Muscle of back (tissue), 3 donors: ENCODE measurements at regions not wholly inside any gene's neighbourhood (a gene's known extent, or its start where the extent isn't known, plus 50 kb on each side); places are given as distances from the start of the nearest gene placed in this dataset.

Experiments used
- DNase-seq, 3 donors: peaks; one replicate each; pipeline versions ENCODE4 v3.0.0 to v3.0.0-alpha.2; 2013

DNA sequence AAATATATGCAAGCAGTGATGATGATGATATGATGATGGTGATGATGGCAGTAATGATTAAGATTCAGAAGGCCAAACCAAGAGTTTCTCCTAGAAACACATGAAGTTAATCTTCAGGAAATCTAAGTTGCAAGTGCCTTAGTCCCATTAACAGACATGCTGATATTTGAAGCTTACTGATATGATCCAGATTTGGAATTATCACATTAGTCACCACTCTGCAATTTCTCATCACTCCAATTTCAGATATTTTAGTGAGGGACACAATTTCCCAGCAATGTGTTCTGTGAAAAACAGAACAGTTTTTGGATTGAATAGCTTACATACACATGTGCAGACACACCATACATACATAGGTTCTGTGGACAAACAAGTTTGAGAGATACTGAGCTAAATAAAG is 411.4 kb upstream of the FAT3 start:
- DNase-seq, result no peak

DNA sequence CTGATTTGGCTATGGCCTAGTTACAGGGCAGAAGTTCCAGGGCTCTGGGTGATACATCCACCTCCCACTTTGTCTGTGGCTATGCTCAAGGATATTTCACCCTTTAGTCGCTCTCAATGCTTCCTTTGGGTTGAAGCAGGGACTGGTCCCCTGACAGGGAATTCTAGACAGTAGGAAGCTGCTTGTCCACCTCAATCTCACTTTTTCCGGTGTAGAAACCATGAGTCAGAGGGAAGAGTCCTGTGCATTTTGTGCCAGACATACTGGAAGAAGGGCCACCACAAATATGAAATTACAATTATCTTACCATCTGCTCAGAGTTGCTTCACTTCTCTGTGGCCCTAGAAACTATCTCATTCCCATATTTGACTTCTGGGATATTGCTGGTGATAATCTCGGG is 413.7 kb upstream of the FAT3 start:
- DNase-seq, result no peak

DNA sequence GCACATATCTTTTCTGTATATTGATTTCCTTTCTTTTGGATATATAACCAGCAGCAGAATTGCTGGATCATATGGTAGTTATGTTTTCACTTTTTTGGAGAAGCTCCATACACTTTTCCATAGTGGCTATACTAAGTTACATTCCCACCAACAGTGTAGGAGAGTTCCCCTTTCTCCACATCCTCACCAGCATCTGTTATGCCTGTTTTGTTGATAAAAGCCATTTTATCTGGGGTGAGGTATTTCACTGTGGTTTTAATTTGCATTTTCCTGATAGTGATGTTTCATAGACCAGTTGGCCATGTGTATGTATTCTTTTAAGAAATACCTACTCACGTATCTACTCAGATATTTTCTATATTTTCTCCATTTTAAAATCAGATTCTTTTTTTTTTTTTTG is 419.3 kb upstream of the FAT3 start:
- no peak for DNase-seq

DNA sequence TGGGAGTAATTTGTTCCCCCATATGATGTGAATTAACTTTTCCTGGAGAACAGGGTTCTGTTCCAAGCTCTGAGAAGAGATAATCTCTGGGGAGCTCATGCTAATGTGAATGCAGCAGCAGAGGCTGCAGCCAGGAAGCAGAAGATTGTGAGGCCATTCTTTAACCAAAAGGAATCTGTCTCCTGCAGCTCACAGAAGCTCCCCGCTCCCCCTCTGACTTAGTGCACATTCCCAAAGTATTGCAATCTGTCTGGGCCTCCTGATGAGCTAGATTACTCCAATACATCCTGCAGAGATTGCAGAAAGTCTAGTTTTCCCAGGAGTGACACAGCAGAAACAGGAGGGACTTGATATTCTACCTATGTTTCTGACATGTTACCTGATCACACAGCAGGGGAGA is 420.6 kb upstream of the FAT3 start:
- DNase-seq, result peak; percentile 57 to 85 (median 69)

DNA sequence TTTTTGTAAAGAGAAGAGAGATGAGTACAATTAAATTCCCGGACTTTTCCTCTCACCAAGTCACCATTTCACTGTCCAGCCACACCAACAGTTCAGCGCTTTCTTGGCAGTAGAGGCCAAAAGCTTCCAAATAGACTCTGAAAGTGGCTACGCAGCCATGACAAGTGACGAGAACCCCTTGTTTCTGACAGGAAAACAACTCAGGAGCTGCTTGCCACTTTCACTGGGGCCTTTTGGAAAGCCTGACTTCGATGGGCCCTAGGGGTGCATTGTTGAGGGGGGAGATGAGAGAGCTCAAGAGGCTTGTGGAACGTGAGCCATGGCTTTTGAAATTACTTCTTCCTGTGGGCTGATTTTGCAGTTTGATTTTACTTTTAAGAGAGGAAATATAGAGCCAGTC is 422.1 kb upstream of the FAT3 start:
- DNase-seq, result no peak

DNA sequence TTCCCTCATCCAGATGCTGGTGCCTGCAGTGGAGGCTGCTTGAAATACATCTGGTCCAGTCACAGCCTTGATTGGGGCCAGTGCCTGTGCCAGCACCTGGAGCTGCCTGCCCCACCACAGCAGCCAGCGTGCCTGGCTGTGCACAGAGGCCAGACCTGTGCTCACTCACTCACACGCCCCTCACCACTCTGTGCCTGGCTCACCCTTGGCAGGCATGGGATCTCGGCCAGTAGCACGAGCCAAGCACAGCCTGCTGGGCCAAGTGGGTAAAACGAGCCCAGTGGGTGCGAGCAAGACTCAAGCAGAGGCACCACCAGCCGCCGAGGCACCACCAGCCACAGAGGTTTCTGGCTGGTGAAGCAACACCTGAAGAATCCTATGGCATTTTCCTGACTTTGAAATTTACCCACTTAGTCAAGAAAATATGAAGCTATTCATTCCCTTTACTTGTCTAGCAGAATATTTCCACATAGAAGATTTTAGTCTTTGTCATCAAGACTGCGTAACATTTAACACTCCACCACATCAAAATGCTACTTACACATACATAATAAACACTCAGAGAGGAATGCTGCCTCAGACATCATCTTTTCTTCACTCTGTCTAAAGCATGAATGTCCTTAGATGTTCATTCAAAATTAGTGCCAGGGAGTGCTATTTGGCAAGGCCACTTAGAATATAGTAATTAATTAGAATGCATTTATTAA is 424.3 kb upstream of the FAT3 start:
- no peak for DNase-seq

DNA sequence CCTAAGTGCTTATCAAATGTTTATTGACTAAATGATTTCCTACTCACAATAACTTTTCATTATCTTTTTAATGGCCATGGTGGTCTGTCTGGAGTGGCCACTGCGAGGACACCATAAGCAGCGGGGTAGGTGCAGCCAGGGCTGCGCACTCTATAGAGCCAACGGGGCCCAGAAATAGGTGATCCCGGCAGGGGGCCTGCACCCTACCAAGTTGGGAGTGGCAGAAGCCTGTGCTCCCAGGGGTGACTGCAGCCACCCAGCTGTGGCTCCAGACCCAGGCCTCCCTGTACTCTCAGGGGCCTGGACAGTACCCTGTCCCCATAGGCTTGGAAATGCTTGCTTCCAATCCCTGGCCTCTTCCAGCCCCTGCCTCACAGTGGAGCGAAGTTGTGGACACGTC is 426.4 kb upstream of the FAT3 start:
- no peak for DNase-seq

DNA sequence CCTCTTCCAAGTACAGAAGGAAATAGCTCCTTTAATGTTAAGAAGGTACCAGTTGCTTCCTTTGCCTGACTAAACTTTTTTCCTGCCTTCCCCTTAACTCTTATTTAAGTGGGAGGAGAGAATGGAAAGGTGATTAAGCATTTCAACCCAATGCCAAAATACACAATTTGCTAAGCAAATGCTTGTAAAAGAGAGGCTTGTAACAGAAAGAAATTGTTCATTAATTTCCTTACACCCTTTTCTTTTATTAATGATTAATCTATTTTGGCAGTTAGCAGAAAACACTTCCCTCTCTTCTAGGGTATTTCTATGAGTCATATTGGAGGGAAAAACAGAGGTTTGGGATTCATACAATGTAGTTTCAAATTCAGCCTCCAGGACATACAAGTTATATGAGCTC is 427.6 kb upstream of the FAT3 start:
- no peak for DNase-seq

DNA sequence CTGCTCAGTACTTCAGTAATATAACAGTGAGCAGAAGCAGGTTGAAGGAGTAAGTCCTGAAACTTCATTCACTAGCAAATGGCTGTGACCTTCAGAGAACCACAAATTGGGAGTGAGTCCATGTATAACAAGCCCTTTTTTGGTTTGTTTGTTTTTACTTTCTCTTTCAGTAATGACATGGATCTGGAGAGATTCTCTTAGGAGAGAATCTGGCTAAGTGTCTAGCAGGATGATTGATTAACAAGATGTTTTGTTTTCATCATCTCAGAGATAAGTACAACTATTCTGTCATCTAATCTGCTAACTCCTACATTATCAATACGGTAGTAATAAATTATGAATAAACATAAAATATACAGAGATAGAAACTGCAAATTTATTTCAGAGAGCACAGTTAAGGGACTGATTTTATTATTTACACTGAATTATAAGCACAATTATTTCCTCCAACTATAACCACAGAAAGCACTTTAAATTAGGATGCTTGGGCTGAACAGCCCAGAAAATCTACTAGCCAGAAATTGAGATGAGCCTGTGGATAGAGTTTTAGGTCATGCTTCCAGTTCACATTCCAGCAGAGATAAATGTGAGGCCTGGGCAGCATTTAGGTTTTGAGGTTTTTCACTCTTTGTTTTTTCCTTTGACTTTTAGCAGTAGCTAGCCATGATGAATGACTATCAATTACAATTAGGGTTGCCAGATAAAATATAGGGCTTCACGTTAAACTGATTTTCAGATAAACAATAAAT is 429.3 kb upstream of the FAT3 start:
- peak in 1 of 3 donors; percentile 44 for DNase-seq

DNA sequence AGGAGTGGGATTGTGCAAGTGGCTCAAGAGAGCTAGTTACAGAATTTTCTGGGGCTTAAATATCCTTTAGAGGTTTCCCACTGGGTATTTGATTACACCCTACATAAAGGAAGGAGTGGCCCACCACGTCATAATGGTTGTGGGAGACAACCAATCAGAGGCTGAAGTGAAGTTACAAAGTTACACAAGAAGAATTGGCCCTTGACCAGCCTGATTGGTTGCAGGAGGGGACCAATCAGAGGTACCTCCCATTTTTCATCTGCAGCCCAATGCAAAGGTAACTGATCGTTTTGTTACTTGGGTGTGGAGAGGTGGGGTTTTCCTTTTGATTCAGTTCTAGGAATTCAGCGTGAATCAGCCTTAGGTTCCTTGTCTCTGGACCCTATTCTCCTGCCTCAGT is 430.5 kb upstream of the FAT3 start:
- no peak for DNase-seq

DNA sequence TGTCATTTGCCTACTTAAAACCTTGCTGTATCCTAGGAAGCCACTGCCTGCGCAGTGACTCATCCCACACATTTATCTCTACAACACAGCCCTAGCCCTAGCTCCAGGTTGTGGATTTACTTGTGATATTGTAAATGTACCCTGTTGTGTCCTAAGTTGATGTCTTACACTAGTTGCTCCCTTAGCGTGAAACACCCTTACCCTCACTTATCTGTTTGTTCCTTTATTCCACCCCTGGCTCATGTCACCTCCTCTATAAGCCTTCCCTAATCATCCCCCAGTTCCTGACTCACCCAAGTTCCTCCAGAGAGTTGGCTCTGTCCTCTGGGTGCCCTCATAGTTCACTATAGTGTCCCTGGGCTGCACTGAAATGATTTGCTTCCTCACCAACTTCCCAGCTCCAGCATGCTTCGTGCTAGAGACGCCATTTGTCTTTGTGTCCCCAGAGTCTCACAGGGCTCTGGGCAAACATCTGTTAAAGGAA is 431.8 kb upstream of the FAT3 start:
- no peak for DNase-seq

DNA sequence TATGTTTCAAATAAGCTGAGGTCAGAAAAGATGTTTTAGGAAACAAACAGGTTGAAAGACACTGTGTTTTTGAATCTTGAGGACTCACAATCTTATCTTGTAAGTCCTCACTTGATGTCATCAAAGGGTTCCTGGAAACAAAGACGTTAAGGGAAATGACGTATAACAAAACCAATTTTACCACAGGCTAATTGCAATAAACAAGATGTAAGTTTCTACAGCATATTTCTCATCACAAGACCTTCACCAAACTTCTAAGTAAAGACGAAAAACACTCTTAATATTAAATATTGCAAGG is 433.5 kb upstream of the FAT3 start:
- DNase-seq, result no peak

DNA sequence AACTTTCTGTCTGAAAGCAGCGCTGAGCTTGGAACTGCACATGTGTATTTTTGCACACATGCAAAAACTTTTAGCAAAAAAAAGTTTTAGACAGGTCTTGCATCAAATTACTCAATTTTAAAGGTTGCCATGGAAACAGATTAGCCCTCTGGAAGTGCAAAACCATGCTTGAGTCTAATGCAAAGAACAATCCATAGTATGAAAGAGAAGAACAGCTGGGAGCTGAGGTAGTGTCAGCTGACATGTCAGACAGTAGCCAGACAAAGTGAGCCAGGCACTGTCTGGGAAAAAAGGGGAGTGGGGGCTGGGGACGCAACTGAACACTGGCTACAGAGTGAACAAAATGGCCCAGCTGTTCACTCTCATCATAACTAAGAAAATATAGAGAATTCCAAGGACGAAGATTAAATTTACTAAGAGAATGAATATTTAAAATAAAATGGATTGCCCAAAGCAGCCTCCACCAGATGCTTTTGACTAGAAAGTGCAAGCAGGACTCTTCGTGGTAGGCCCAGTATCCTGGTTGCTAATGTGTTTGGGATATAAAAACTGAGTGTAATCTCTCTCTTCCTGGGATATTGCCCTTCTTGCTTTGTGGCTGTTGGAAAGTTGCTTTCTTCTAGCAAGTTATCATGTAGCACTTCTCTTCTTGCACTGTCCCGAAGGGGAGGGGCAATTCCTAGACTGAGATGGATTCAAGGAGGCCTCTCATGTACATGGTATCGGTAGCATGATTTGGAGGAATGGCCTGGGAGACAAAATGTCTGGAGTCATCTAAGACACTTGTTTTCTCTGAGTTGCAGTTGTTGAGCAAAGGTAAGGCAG is 434.1 kb upstream of the FAT3 start:
- DNase-seq, result peak; percentile 38 to 83 (median 61)

DNA sequence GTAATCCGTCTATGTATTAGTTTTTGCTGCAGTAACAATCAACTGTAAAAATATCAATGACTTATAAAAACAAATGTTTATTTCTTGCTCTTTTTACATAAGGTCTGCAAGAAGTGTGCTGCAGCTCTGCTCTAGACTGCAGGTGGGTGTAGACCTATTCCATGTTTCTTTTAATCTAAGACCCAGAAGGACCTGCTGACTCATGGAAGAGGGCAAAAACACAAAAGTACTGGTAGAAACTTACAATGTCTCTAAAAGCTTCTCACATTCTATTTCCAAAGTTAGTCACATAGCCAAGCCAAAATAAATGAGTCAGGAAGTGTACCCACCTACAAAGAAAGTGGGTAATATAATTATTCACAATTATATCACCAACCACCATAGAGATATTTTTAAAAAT is 435.9 kb upstream of the FAT3 start:
- no peak for DNase-seq

DNA sequence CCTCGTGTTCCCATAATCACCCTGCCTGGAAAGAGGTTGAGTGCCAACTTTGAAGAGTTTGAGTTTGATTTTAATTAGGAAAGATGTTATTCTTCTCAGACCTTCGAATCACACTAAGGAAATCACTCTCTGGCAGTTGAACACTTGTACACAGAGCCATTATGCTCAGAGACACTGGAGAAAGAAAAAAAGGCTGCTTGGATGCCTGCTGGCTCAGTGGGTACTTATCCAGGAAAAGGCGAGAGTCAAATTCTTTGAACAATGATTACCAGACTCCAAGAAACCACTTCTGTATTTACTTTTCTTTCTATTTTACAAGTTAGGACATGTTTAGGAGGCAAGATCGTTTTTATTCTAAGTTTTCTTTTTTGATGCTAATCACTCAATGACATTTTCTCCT is 438.5 kb upstream of the FAT3 start:
- DNase-seq, result no peak

DNA sequence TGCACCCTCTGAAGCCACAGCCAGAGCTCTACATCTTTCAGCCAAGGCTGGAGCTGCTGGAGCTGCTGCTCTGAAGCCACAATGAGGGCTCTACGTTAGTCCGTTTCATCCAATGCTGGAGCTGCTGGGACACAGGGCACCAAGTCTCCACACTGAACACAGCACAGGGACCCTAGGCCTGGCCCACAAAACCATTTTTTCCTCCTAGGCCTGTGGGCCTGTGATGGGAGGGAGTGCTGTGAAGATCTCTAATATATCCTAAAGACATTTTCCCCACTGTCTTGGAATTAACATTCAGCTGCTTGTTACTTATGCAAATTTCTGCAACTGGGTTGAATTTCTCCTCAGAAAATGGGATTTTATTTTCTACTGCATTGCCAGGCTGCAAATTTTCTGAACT is 441.4 kb upstream of the FAT3 start:
- DNase-seq, result no peak

DNA sequence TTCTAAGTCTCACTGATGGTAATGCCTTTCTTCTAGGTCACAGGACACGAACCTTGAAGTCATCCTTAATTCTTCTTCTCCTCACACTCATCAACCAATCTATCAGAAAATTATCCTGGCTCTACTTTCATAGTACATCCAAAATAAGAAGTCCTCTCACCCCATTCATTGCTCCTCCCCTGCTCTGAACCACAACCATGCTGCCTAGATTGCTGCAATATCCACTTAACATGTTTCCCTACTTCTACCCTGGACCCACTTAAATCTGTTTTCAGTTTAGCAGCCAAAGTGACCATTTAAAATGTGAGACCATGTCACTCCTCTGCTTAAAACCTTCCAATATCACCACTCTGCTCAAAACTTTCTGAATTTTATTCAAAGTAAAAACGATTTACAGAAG is 445.9 kb upstream of the FAT3 start:
- no peak for DNase-seq

DNA sequence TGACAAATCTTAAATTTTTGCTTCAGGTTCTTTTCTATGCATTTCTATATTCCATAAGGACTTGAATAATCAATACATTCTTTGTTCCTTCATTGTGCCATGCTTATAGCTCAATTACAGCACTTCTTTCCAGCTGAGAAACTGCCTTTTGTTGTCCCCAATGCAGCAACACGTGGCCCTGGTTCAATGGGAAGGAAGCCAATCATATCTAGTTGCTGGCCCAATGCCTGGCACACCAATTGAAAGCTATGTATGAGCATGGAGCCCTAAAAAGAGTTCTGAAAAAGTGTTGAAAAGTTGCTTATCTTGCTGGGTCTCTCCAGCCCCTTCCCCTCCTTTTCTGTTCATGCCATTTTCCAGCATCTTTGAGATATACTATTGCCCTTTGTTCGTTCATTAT is 448.0 kb upstream of the FAT3 start:
- DNase-seq, result peak in 2 of 3 donors; percentile 8 to 24

DNA sequence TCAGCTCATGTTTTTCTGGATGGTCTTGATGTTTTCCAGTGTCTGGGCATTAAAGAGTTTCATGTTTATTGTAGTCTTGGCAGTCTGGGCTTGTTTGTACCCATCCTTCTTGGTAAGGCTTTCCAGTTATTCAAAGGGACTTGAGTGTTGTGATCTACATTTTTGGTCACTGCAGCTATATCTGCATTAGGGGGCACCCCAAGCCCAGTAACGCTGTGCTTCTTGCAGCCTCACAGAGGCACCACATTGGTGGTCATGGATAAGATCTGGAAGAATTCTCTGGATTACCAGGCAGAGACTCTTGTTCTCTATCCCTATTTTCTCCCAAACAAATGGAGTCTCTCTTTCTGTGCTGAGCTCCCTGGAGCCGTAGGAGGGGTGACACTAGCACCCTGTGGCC is 451.5 kb upstream of the FAT3 start:
- no peak for DNase-seq

DNA sequence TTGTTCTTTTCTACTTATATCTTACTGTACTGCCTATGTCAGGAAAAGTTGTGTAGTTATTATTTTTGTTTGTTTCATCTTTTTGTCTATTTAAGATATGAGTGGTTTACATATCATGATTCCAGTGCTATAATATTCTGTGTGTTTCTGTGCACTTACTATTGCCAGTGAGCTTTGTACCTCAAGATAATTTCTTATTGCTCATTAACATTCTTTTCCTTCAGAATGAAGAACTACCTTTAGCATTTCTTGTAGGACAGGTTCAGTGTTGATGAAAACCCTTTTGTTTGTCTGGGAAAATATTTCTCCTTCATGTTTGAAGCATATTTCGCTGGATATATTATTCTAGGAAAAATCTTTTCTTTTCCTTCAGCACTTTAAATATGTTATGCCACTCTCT is 452.7 kb upstream of the FAT3 start:
- no peak for DNase-seq

DNA sequence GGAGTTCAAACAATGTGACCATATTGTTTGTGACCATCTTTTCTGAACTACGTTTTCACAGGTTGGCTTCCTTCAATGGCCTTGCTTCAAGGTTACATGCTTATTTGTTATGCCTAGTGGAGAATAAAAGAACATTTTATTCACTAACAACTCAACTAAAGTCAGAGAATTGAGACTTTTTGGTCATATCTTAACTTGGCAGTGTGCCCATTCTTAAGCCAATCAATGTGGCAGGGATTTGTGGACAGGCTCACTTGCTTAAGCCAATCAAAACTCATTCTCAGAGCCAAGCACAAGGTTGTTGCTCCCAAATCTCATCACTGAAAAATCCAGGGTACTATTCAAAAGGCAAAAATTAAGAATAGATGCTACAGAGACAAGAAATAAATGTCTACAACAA is 455.8 kb upstream of the FAT3 start:
- DNase-seq, result no peak

DNA sequence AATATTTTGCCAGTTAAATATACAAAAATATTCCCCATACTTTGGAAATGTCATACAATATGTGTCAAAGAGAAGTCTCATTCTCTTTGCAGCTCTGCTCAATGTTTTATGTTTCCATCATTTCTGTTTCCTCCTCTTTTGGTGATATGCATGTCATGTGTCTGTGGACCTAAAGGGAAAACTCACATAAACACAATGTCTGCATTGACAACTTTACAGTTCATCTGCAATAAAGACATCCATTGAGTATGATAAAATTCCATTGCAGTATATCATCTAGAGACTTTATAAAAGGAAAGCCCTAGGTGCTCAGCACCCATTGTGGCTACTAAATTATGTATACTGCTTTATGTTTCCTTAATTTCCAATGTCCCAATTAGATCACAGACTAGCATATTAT is 461.3 kb upstream of the FAT3 start:
- no peak for DNase-seq

DNA sequence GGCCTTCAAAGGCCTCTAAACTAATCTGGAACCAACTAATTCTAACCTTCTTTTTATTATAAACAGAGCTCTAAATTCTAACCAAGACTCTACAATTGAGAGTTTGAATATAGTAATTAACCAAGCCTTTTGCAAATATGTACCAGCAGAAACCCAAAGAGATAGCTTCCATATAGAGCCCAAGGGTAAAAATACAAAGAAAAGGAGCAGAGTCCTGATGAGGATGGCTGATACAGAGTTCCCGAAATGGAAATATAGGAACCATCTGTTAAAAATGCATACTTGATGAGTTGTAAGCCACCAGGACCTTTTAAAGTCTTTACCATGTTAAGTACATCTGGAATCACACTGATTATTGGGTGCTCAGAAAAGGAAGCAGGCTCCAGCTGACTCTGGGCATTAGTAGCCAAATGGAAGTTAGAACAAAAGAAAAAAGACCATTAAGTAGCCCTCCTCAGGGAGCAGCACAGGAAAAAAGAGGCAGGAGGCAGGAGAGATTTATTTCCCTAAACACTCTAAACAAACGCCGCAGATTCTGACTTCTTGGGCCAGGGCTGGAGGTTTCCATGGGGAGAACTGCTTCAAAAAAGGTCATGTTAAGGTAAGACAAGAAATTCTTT is 463.1 kb upstream of the FAT3 start:
- peak; percentile 7 to 57 (median 34) for DNase-seq
